Cardiac fibroblast (primary cell): ENCODE measurements at regions not wholly inside any gene's neighbourhood (a gene's known extent, or its start where the extent isn't known, plus 50 kb on each side); places are given as distances from the start of the nearest gene placed in this dataset.
A peak's percentile ranks its signal among the peaks of the same experiment; 100 is the strongest.
"Not testable (repeated sequence)": the region's sequence is repeated elsewhere in the genome, so short reads cannot be mapped to it uniquely, and the experiment has no call there.

Source experiments
- DNase-seq, 2 donors: peaks; one replicate each; pipeline versions ENCODE4 v3.0.0 to v3.0.0-alpha.2; 2010; ENCODE audit warnings: low read depth in 2 of 2
- H3K4me3 ChIP-seq, 2 donors: replicated peaks in 1 of 2; 1 replicate in 1 of 2; 2 replicates in 1 of 2; pipeline ENCODE4 v1.5.1; 2011; ENCODE audit warnings: low read depth in 2 of 2, low read length in 2 of 2, mild to moderate bottlenecking in 2 of 2, moderate library complexity in 1 of 2
- TF ChIP-seq, protein P1 (sequence below): IDR thresholded peaks from one replicate; pipeline ENCODE4 v1.5.1; 2011; ENCODE audit warnings: low read depth, mild to moderate bottlenecking, low read length, inconsistent platforms

DNA sequence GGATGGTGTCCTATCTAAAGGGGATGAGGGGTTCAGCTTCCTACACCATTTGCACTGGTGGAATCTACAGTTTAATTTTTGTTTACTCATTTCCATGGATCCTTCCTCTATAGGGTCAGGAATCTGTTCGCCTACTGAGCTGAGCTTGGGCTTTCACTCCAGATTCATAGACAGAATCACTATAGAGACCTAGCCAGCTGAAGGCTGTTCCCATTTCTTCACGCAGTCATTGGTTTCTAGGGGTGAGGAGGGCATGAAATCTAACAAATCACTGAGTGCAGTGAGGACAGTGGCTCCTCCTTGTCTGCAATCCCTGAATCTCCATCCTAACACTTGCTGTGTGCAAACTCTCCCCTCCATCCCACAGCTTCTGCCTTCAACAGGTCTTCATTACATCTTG, 578.5 kb downstream of the TSN start:
- DNase-seq: no peak
- H3K4me3 ChIP-seq: no peak overlapping the region
- TF ChIP-seq, protein P1, sequence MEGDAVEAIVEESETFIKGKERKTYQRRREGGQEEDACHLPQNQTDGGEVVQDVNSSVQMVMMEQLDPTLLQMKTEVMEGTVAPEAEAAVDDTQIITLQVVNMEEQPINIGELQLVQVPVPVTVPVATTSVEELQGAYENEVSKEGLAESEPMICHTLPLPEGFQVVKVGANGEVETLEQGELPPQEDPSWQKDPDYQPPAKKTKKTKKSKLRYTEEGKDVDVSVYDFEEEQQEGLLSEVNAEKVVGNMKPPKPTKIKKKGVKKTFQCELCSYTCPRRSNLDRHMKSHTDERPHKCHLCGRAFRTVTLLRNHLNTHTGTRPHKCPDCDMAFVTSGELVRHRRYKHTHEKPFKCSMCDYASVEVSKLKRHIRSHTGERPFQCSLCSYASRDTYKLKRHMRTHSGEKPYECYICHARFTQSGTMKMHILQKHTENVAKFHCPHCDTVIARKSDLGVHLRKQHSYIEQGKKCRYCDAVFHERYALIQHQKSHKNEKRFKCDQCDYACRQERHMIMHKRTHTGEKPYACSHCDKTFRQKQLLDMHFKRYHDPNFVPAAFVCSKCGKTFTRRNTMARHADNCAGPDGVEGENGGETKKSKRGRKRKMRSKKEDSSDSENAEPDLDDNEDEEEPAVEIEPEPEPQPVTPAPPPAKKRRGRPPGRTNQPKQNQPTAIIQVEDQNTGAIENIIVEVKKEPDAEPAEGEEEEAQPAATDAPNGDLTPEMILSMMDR: no peak

DNA sequence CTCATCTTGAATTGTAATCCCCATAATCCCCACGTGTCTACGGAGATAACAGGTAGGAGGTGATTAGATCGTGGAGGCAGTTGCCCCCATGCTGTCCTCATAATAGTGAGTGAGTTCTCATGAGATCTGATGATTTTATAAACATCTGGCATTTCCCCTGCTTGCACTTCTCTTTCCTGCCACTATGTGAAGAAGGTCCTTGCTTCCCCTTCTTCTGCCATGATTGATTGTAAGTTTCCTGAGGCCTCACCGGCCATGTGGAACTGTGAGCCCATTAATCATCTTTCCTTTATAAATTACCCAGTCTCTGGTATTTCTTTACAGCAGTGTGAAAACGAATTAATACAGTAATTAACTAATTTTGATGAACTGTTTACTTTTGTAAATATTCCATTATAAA, 582.5 kb downstream of the TSN start:
- no peak for DNase-seq
- TF ChIP-seq, protein P1: no peak
- no peak overlapping the region for H3K4me3 ChIP-seq

DNA sequence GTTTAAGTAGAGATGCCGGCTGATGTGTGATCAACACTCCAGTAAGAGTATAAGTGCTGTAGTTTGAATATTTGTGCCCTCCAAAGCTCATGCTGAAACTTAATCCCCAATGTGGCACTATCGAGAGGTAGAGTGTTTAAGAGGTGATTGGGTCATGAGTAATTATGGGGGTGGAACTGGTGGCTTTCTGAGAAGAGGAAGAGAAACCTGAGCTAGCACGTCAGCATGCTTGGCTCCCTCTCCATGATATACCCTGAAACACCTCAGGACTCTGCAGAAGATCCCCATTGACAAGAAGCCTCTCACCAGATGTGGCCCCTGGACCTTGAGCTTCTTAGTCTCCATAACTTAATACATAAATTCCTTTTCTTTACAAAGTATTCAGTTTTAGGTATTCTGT, 584.8 kb downstream of the TSN start:
- no peak overlapping the region for H3K4me3 ChIP-seq
- DNase-seq: peak in 1 of 2 donors; percentile 57
- TF ChIP-seq, protein P1: no peak

DNA sequence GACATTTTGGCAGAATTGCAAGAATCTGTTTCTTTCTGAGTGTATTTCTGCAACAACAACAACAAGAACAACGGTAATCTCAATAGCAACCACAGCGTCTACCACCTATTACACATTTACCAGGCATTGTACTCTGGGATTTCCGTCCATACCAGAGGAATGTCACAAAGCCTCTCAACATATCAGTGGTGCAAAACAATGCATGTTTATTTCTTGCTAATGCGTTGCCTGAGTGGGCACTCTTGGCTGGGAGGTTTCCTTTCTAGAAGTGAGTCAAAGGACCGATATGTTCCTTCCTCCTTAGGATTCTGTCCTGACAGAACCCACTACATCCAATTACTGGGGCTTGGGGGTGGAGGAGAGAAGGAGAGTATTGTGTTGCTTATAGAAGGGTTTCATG, 585.6 kb downstream of the TSN start:
- H3K4me3 ChIP-seq: no peak overlapping the region
- TF ChIP-seq, protein P1: no peak
- peak; percentile 59 to 93 for DNase-seq

DNA sequence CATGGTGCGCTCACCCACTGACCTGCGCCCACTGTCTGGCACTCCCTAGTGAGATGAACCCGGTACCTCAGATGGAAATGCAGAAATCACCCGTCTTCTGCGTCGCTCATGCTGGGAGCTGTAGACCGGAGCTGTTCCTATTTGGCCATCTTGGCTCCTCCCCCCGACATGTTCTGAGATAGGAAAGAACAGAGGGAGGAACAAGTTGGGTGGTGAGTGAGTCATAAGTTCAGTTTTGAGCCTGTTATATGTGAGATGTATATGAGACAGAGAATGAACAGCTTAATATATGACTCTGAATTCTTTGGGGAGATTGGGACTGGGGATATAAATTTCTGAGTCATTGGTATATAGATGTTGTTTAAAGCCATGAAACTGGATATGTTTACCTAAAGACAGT, 596.7 kb downstream of the TSN start:
- H3K4me3 ChIP-seq: not testable (repeated sequence)
- DNase-seq: peak in 1 of 2 donors; percentile 58

DNA sequence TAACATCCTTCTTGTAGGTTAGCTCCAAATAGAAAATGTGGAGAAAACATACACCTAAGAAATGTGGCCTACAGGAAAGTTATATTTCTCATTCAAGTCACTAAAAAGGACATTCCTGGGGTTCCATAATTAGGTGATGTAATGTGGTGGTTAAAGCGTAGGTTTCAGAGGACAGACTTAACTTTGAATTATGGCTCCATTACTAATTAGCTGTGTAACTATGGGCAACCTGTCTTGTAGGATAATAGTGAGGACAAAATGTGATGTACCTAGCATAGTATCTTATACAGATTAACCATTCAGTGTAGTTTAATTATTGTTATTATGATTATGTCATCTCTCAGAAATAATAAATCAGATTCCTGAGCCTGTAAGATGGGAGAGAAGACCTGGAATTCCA, 602.5 kb downstream of the TSN start:
- H3K4me3 ChIP-seq: no peak overlapping the region
- TF ChIP-seq, protein P1: no peak
- no peak for DNase-seq

DNA sequence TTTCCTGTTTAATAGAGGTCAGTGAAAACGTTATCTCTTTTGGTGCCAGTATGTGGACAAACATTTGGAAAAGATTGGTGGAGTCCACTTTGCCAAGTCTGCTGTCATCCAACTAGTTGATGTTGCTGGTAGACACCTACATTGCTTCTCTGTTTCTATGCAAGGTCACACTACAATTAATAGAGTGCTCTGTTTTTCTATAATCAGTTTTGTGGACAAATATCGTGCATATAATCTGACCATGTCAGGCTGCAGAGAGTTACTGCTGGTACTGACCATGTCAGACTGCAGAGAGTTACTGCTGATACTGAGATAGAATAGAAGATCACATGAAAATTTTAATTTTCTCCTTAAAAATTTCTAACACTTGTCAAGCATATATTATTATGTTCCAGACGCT, 603.3 kb downstream of the TSN start:
- TF ChIP-seq, protein P1: no peak
- H3K4me3 ChIP-seq: no peak overlapping the region
- no peak for DNase-seq
